ENCODE measurements at regions not wholly inside any gene's neighbourhood (a gene's known extent, or its start where the extent isn't known, plus 50 kb on each side); places are given as distances from the start of the nearest gene placed in this dataset.

DNA sequence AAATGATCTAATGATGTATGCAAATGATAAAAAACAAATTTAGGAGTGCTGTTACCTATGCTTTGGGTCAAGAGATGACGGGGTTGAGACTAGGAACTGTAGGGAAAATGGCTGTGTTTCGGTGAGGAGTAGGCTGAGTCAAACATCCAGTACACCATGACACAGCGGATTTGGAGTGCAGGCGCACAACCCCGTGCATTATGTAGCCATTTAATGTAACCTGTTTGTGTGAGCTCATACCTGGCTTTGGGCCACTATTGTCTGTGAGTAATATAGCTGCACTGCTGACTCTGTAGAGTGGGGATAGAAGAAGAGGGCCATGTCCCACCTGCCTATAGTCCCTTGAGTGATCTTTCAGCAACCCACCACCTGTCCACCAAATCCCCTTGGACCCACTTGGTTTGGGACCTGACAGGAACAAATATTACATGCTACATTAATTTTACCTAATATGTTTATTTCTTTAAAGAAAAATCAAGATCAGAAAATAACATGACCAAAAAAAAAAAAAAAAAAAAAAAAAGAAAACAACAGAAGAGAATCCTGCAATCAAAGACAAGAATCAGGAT is 95.5 kb upstream of the KLHL1 start:
- Histone ChIP-seq H3T11ph (ENCODE audit: low read length) (no peak overlapping the region), H3K27me3 (ENCODE audit: insufficient read depth, low read length) (no peaks in the 10 kb centered on the region), H3K79me2 (ENCODE audit: insufficient read depth, low read length) (no peaks in the 10 kb centered on the region), H3K18ac (ENCODE audit: insufficient read length, low read depth, low read length) (no peak overlapping the region), H2BK15ac (ENCODE audit: low read depth, low read length) (no peak overlapping the region), H2AFZ (ENCODE audit: low read length) (no peak overlapping the region), H3K56ac (ENCODE audit: insufficient read length, low read depth, low read length) (no peak overlapping the region), H2AK5ac (ENCODE audit: insufficient read length, low read length) (no peak overlapping the region), H2BK20ac (ENCODE audit: low read depth, low read length, poor library complexity, severe bottlenecking) (no peak overlapping the region), H3K4me1 (ENCODE audit: insufficient read depth, low read length) (no peaks in the 10 kb centered on the region), H3K79me1 (ENCODE audit: insufficient read depth, low read depth, low read length, poor library complexity, severe bottlenecking) (no peaks in the 10 kb centered on the region), H3K27ac (ENCODE audit: insufficient read length, low read depth, low read length) (no peak overlapping the region), H3K23me2 (ENCODE audit: insufficient read length, low read depth, low read length, poor library complexity, severe bottlenecking) (no peaks in the 10 kb centered on the region), H4K20me1 (ENCODE audit: control insufficient read depth, insufficient read depth, insufficient read length) (no peaks in the 10 kb centered on the region), H3K23ac (ENCODE audit: insufficient read length, low read depth, low read length) (no peak overlapping the region), H2BK120ac (ENCODE audit: low read depth, low read length, poor library complexity, severe bottlenecking) (no peak overlapping the region), H3K9ac (ENCODE audit: extremely low read depth, insufficient read length, low read length) (no peak overlapping the region), H4K5ac (ENCODE audit: insufficient read length, low read depth, low read length) (no peak overlapping the region), H2BK12ac (ENCODE audit: insufficient read length, low read depth, low read length) (no peak overlapping the region), H3K4ac (ENCODE audit: low read depth, low read length) (no peak overlapping the region), H4K91ac (ENCODE audit: insufficient read length, low read depth, low read length) (no peak overlapping the region), H2BK5ac (ENCODE audit: insufficient read length, low read length) (no peak overlapping the region), H4K8ac (replicated peaks; ENCODE audit: insufficient read length, low read depth, low read length) (no peak overlapping the region), H3K14ac (ENCODE audit: insufficient read depth, low read length) (no peak overlapping the region), H3K9me3 (ENCODE audit: control insufficient read depth, low read depth, low read length) (peaks cover 6% of the 10 kb centered on the region), H3K4me2 (ENCODE audit: insufficient read depth, insufficient read length, low read length) (no peak overlapping the region)
- Mint-ChIP-seq H3K27ac (no peak overlapping the region), H3K36me3 (ENCODE audit: insufficient read depth in 1 of 3, low read depth in 3 of 3) (peaks cover 1 to 21% (median 8%) of the 10 kb centered on the region in 3 experiments; a peak in 5 of 7 replicates), H3K4me3 (no peak overlapping the region), H3K9me3 (peaks cover 19 to 21% of the 10 kb centered on the region in 2 experiments), H3K4me1 (no peaks in the 10 kb centered on the region), H3K27me3 (ENCODE audit: low read depth) (no peaks in the 10 kb centered on the region)
- TF ChIP-seq, protein P1, sequence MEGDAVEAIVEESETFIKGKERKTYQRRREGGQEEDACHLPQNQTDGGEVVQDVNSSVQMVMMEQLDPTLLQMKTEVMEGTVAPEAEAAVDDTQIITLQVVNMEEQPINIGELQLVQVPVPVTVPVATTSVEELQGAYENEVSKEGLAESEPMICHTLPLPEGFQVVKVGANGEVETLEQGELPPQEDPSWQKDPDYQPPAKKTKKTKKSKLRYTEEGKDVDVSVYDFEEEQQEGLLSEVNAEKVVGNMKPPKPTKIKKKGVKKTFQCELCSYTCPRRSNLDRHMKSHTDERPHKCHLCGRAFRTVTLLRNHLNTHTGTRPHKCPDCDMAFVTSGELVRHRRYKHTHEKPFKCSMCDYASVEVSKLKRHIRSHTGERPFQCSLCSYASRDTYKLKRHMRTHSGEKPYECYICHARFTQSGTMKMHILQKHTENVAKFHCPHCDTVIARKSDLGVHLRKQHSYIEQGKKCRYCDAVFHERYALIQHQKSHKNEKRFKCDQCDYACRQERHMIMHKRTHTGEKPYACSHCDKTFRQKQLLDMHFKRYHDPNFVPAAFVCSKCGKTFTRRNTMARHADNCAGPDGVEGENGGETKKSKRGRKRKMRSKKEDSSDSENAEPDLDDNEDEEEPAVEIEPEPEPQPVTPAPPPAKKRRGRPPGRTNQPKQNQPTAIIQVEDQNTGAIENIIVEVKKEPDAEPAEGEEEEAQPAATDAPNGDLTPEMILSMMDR (conservative IDR thresholded peaks at IDR 0.05), result no peak
- no CpG with 5 or more reads among the region's 5 CpGs for WGBS (ENCODE audit: extremely low coverage, insufficient read length, low lambda C conversion rate)
- DNase-seq, result no peak
